WTC11 (cell line): ENCODE measurements at regions not wholly inside any gene's neighbourhood (a gene's known extent, or its start where the extent isn't known, plus 50 kb on each side); places are given as distances from the start of the nearest gene placed in this dataset.

Source experiments
- FOXK1 ChIP-seq: sonication (generic); formaldehyde crosslinking; IDR thresholded peaks from 2 replicates; pipeline ENCODE4 v1.8.0; 2022; ENCODE audit warnings: mild to moderate bottlenecking, moderate library complexity, missing genetic modification reagents
- USF2 ChIP-seq: sonication (generic); formaldehyde crosslinking; IDR thresholded peaks from 2 replicates; pipeline ENCODE4 v1.8.1; 2023; ENCODE audit warnings: mild to moderate bottlenecking, missing genetic modification reagents, moderate library complexity

DNA sequence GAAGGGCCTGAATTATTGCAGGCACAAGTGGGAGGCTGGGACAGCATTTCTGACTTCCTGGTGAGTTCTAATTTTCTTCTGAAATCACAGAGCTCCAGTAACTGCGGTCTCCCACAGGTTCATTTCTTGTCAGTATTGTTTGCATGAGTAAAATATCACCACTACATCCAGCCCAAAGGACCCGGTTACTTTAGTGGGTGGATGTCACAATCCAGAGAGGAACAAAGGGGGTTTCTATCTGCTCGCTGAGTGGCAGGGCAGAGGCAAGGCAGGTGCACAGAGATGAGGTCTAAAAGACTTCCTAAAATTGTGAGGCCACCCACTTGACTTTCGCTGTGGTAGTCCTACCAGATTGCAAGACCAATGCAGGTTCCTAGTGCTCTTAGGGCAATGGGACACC lies 800.4 kb upstream of the ID2 start:
- TF ChIP-seq FOXK1 (CRISPR knock-in tag) (no peak), USF2 (no peak)
